GM21529 (cell line): ENCODE measurements at regions not wholly inside any gene's neighbourhood (a gene's known extent, or its start where the extent isn't known, plus 50 kb on each side); places are given as distances from the start of the nearest gene placed in this dataset.
"Not testable (repeated sequence)": the region's sequence is repeated elsewhere in the genome, so short reads cannot be mapped to it uniquely, and the experiment has no call there.

Experiments used
- ATAC-seq: cut with Tn5 transposase; IDR thresholded peaks from one replicate; pipeline ENCODE4 v1.9.1; 2021; ENCODE audit not compliant: unreplicated experiment

DNA sequence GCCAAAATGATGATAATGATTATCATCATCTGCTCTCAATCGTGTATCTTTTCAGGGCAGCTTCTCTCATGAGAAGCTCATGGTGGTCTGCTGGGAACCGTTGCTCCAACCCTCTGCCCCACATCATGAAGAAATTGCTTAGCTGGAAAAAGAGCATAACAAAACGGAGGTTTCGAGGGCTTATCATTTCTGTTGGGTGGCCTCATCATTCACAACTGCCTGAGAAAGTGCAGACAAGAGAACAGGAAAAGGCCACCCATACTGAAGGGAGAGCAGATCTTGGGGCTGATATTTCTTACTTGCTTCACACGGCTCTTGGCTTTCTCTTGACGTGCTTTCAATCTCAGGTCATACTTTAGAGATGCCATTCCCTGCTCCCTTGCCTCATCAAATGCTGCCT lies 471.6 kb downstream of the CD83 start:
- no peak for ATAC-seq

GRCh38 chr6:14590586-14590985 lies 473.0 kb downstream of the CD83 start:
- no peak for ATAC-seq

DNA sequence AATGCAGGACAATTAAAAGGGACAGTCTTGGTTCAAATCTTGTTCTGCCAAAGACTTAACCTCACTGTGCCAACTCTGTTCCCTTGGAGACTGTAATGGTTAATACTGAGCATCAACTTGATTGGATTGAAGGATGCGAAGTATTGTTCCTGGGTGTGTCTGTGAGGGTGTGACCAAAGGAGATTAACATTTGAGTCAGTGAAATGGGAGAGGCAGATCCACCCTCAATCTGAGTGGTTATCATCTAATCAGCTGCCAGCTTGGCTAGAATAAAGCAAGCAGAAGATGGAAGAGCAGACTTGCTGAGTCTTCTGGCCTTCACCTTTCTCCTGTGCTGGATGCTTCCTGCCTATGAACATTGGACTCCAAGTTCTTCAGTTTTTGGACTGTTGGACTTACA lies 474.4 kb downstream of the CD83 start:
- ATAC-seq, result no peak

GRCh38 chr6:14593286-14593685 lies 475.7 kb downstream of the CD83 start:
- no peak for ATAC-seq

DNA sequence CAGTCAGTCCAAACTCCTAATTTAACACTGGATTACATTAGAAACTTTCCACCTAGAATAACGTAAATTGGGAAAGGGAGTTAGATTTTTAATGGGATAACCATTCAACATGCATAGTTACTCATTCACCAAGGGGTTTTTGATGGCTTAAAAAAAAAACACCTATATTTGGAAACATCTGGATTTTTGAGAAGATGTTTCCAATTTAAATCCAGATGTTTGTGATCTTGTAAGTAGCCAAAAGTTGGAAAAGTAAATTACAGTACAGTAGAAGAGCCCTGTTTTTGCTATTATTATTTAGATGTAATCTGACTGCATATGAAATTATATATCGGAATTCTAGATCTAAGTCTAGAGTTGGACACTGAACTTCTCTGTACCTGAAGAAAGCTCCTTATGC lies 478.2 kb downstream of the CD83 start:
- ATAC-seq, result no peak

DNA sequence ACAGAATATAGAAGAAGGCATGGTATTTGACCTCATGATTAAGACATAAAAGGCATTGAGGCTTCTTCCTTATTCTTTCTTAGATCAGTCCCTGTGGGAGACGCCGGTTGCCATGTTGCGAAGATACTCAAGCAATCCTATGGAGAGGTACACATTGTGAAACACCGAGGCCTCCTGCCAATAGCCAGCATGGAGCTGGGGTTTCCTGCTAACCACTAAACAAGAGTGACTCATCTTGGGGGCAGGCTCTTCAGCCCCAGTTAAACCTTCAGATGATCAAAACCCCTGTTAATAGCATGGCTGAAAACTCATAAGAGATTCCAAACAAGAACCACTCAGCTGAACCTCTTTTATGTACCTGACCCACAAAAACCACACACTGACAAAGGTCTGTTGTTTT lies 478.8 kb downstream of the CD83 start:
- no peak for ATAC-seq

DNA sequence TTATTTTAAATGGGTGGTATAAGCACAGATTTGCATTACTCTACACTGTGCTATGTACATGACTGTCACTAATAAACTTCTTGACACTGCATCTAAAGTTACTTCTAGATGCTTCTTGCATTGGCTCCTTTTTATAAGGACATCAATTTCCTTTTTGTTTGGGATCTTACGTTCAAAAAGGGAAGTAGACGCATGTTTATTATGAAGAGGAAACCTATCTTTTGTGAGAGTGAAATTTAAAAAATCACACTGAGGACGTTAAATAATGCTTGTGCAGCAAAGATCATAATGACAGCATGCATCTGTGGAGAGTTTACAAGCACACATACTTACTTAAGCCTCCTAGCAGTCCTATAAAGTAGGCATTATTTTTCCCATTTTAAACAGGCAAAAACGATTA lies 479.5 kb downstream of the CD83 start:
- ATAC-seq, result no peak

- ATAC-seq, result no peak
Measured at GRCh38 chr6:14598017-14598864, 480.7 kb downstream of the CD83 start.

- ATAC-seq, result not testable (repeated sequence)
Measured at GRCh38 chr6:14600306-14600705, 482.7 kb downstream of the CD83 start.

- ATAC-seq, result no peak
Measured at GRCh38 chr6:14601490-14601889, 483.9 kb downstream of the CD83 start.

- ATAC-seq, result no peak
Measured at GRCh38 chr6:14606353-14606752, 488.8 kb downstream of the CD83 start.

- no peak for ATAC-seq
Measured at GRCh38 chr6:14610141-14610540, 492.6 kb downstream of the CD83 start.

- ATAC-seq, result no peak
Measured at GRCh38 chr6:14612016-14612980, 494.7 kb downstream of the CD83 start.

- ATAC-seq, result no peak
Measured at GRCh38 chr6:14614631-14615030, 497.1 kb downstream of the CD83 start.

GRCh38 chr6:14616656-14617055 lies 499.1 kb downstream of the CD83 start:
- ATAC-seq, result no peak

- ATAC-seq, result no peak
Measured at GRCh38 chr6:14618759-14619418, 501.3 kb downstream of the CD83 start.

GRCh38 chr6:14619419-14619781 lies 501.8 kb downstream of the CD83 start:
- ATAC-seq, result no peak

DNA sequence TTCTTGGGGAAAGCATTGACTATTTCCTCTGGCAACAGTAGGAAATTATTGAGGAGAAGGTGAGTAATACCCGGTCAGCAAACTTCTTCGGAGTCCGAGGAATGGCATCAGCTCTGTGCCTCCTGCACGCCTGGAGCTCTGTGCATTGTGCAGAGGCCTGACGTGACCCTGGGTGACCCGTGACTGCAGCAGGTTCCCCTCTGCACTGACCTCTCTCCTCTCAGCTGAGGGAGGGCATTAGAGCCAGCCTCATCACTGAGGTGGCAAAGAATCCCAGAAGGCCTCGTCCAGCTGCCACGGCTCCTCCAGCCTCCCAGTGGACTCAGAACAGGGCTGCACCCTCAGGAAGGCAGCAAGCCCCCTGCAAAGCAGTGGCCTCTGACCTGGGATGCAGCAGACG lies 502.9 kb downstream of the CD83 start:
- no peak for ATAC-seq

GRCh38 chr6:14621518-14621917 lies 503.9 kb downstream of the CD83 start:
- ATAC-seq, result no peak

GRCh38 chr6:14622085-14622484 lies 504.5 kb downstream of the CD83 start:
- no peak for ATAC-seq

DNA sequence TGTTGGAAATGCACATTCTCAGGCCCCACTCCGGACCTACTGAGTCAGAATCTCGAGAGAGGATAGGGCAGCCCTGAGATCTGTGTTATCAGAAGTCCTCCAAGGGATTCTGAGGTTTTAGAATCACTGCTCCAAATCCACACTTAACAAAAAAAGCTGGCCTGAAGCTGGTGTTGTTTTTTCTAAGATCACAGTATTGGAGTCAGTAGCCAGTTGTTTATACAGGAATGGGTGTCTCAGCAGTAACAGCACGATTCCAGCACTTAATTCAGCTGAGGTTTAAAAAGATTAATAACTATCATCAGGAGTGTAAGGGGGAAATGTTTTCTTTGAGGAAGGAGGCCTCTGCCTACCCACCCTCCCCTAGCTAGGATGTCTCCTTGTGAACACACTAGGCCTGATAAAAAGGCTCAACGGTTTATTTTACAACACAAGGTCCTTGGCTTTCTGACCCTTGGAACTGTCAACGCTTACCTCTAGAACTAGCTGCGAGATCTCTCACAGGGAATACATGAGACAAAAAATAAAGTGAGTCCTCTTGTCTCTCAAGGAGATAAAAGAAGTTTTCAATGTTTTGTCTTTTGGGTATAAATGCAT lies 505.4 kb downstream of the CD83 start:
- ATAC-seq, result no peak
